Left ventricle myocardium inferior (tissue), 1 donor: ENCODE measurements at regions not wholly inside any gene's neighbourhood (a gene's known extent, or its start where the extent isn't known, plus 50 kb on each side); places are given as distances from the start of the nearest gene placed in this dataset.
A peak's percentile ranks its signal among the peaks of the same experiment; 100 is the strongest.

Experiments
- DNase-seq: peaks from one replicate; pipeline ENCODE4 v3.0.0-alpha.2; 2020
- H3K27ac ChIP-seq: fragments of 200-600 bp; replicated peaks from 2 replicates; pipeline ENCODE4 v1.8.0; 2021
- H3K27me3 ChIP-seq: fragments of 200-600 bp; 2 replicates; pipeline ENCODE4 v1.8.0; 2021; ENCODE audit warnings: low read depth
- H3K36me3 ChIP-seq: fragments of 200-600 bp; 2 replicates; pipeline ENCODE4 v1.8.0; 2021
- H3K4me1 ChIP-seq: fragments of 200-600 bp; 2 replicates; pipeline ENCODE4 v1.8.0; 2021
- H3K4me3 ChIP-seq: fragments of 200-600 bp; 2 replicates; pipeline ENCODE4 v1.8.0; 2021; ENCODE audit warnings: mild to moderate bottlenecking, moderate library complexity
- H3K9me3 ChIP-seq: fragments of 200-600 bp; replicated peaks from 2 replicates; pipeline ENCODE4 v1.8.0; 2021
- CTCF ChIP-seq: fragments of 200-600 bp; IDR thresholded peaks from 2 replicates; pipeline ENCODE4 v1.8.0; 2021; ENCODE audit warnings: antibody characterized with exemption, mild to moderate bottlenecking, borderline replicate concordance
- intact Hi-C: fragments of 100-400 bp; cut with micrococcal nuclease; formaldehyde crosslinking; loops from one replicate; pipeline ENCODE4 v1.11.0; 2022
- donor health status: DM: no; HTN: yes; CAD: no; lungs with severe emphysema.

- peak; percentile 55 for DNase-seq
- H3K27ac ChIP-seq, result peak overlapping the region; percentile 89
- no peak for TF ChIP-seq CTCF
- peaks cover 43% of the 10 kb centered on the region for H3K4me1 ChIP-seq
- H3K4me3 ChIP-seq, result no peak overlapping the region
- intact Hi-C loops, result no loop called here
- H3K27me3 ChIP-seq, result no peaks in the 10 kb centered on the region
- H3K36me3 ChIP-seq, result no peaks in the 10 kb centered on the region
- H3K9me3 ChIP-seq, result no peaks in the 10 kb centered on the region
These were observed 187.8 kb upstream of the JUN start for GRCh38 chr1:58971629-58972140.

GRCh38 chr1:58975888-58976287, 192.0 kb upstream of the JUN start:
- intact Hi-C loops, result no loop called here
- Histone ChIP-seq H3K36me3 (no peaks in the 10 kb centered on the region), H3K4me1 (peaks cover 23% of the 10 kb centered on the region), H3K4me3 (no peak overlapping the region), H3K27ac (no peak overlapping the region), H3K9me3 (no peaks in the 10 kb centered on the region), H3K27me3 (no peaks in the 10 kb centered on the region)
- no peak for DNase-seq
- no peak for TF ChIP-seq CTCF

DNA sequence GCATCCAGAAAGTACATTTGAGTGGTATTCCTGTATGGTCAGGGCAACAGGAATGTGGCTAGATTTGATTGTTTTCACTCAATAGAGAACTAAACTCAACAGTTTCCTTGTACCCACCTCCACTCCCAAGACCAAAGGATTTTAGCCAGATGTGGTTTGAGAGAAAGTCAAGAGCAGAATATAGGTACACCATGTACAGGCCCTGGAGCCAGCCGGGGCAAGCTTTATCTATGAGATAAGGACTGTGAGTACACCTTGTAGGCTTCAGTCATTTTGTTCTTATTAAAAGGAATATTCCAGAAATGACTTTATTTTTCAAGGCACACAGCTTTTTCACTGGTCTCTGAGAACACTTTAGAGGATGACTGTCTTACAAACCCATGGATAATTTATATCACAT, 192.4 kb upstream of the JUN start:
- no peak for TF ChIP-seq CTCF
- Histone ChIP-seq H3K27me3 (no peaks in the 10 kb centered on the region), H3K27ac (no peak overlapping the region), H3K9me3 (no peaks in the 10 kb centered on the region), H3K4me1 (peaks cover 24% of the 10 kb centered on the region), H3K4me3 (no peak overlapping the region), H3K36me3 (no peaks in the 10 kb centered on the region)
- DNase-seq, result no peak
- intact Hi-C loops, result no loop called here

DNA sequence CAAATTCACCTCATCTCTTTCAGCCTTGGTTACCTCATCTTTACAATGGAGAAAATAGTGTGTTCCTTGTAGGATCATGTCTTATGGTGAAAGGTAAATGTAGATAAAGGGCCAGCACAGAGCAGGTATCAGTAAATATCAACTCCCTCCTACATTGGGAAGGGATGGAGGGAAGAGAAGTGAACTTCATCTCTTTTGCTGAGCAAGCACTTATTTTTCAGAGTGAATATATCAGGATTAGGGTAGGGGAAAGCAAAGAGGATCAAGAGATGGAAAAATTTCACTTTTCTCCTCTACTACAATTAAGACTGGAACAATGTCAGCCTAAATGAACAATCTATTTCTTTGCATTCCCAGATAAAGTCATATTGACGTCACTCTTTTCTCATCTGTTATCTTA, 193.8 kb upstream of the JUN start:
- no peak for TF ChIP-seq CTCF
- Histone ChIP-seq H3K4me1 (peaks cover 29% of the 10 kb centered on the region), H3K27me3 (no peaks in the 10 kb centered on the region), H3K4me3 (no peak overlapping the region), H3K36me3 (no peaks in the 10 kb centered on the region), H3K27ac (no peak overlapping the region), H3K9me3 (no peaks in the 10 kb centered on the region)
- intact Hi-C loops, result no loop called here
- no peak for DNase-seq

- DNase-seq, result no peak
- no peaks in the 10 kb centered on the region for H3K36me3 ChIP-seq
- H3K4me1 ChIP-seq, result peaks cover 34% of the 10 kb centered on the region
- H3K27me3 ChIP-seq, result no peaks in the 10 kb centered on the region
- H3K4me3 ChIP-seq, result no peak overlapping the region
- intact Hi-C loops, result no loop called here
- H3K9me3 ChIP-seq, result no peaks in the 10 kb centered on the region
- H3K27ac ChIP-seq, result no peak overlapping the region
- no peak for TF ChIP-seq CTCF
These were observed 194.2 kb upstream of the JUN start for GRCh38 chr1:58978096-58978495.

DNA sequence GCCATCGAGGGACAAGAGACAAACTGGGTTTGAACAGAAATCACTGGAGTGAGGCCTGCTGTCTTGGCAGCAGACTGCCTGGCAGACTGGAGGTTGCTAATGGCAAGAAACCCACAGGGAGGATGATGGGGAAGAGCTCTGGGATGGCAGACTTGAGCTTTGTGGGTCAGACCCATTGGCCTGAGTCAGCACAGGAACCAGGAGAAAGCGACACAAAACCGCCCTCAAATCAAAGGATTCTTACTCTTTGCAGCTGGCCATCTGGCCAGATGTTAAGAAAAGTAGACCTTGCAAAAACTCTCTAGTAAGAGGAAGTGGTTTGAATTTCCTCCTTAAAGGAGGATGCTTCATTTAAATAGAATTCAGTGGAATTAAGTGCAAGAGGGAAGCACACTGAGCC, 195.2 kb upstream of the JUN start:
- H3K27me3 ChIP-seq, result no peaks in the 10 kb centered on the region
- no peak overlapping the region for H3K4me3 ChIP-seq
- TF ChIP-seq CTCF, result no peak
- no peak overlapping the region for H3K27ac ChIP-seq
- H3K4me1 ChIP-seq, result peaks cover 35% of the 10 kb centered on the region
- intact Hi-C loops, result no loop called here
- H3K36me3 ChIP-seq, result no peaks in the 10 kb centered on the region
- DNase-seq, result no peak
- H3K9me3 ChIP-seq, result no peaks in the 10 kb centered on the region
